Uterus (tissue), 2 donors: ENCODE measurements at regions not wholly inside any gene's neighbourhood (a gene's known extent, or its start where the extent isn't known, plus 50 kb on each side); places are given as distances from the start of the nearest gene placed in this dataset.

Experiments used
- CTCF ChIP-seq, 4 experiments: fragments of 200-600 bp in 2 of 4; fragments of 450-650 bp in 2 of 4; sonication (generic) in 2 of 4; IDR thresholded peaks; one replicate each; pipeline ENCODE4 v1.5.1; 2016 to 2019; ENCODE audit warnings: antibody characterized with exemption in 4 of 4, mild to moderate bottlenecking in 2 of 4, moderate library complexity in 1 of 4
- POLR2A ChIP-seq, 2 donors: fragments of 450-650 bp; IDR thresholded peaks; one replicate each; pipeline ENCODE4 v1.6.1; 2016; ENCODE audit warnings: antibody characterized with exemption in 2 of 2, mild to moderate bottlenecking in 1 of 2, moderate library complexity in 1 of 2

DNA sequence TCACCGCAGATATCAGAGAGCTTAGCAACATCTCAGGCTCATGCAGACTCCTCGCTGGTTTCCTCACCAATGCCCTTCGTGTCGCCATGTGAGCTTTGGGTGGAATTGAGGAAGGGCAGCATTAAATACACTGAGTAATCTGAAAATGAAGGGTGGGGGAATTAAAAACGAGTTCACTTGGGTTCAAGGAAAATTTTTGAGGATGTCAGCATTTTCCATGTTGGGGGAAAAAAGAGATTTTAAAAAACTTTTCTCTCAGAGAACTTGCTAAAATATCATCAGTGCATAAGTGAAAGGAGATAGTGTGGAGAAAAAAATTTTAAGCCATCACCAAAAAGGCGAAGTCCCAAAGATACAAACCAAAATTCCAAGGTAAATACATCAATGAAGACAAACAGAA is 359.3 kb downstream of the KCNRG start:
- TF ChIP-seq CTCF (IDR thresholded peaks at IDR 0.05) (no peak), POLR2A (IDR thresholded peaks at IDR 0.05) (no peak)
